Gastroesophageal sphincter (tissue), 3 donors: ENCODE measurements at regions not wholly inside any gene's neighbourhood (a gene's known extent, or its start where the extent isn't known, plus 50 kb on each side); places are given as distances from the start of the nearest gene placed in this dataset.

ENCODE experiments used
- CTCF ChIP-seq, 4 experiments: fragments of 200-600 bp in 2 of 4; fragments of 450-650 bp in 2 of 4; sonication (generic) in 1 of 4; IDR thresholded peaks; one replicate each; pipeline ENCODE4 v1.5.1; 2017 to 2019; ENCODE audit warnings: antibody characterized with exemption in 4 of 4, mild to moderate bottlenecking in 2 of 4, moderate library complexity in 2 of 4
- EP300 ChIP-seq: sonication (generic); formaldehyde crosslinking; IDR thresholded peaks from one replicate; pipeline ENCODE4 v1.6.1; 2017; ENCODE audit warnings: antibody characterized with exemption, mild to moderate bottlenecking
- POLR2A ChIP-seq, 2 donors: fragments of 450-650 bp; IDR thresholded peaks; one replicate each; pipeline ENCODE4 v1.6.1; 2017; ENCODE audit warnings: antibody characterized with exemption in 2 of 2, mild to moderate bottlenecking in 2 of 2, moderate library complexity in 1 of 2

- TF ChIP-seq CTCF (IDR thresholded peaks at IDR 0.05): no peak
- no peak for TF ChIP-seq EP300
- no peak for TF ChIP-seq POLR2A (IDR thresholded peaks at IDR 0.05)
Measured at GRCh38 chr2:107334306-107334705, 448.3 kb upstream of the ST6GAL2 start.
